K562 (cell line): ENCODE measurements at regions not wholly inside any gene's neighbourhood (a gene's known extent, or its start where the extent isn't known, plus 50 kb on each side); places are given as distances from the start of the nearest gene placed in this dataset.

Experiments used
- ATAC-seq: fragments of 200-7000 bp; cut with Tn5 transposase; 3 replicates; pipeline ENCODE4 v1.9.1; 2020; ENCODE audit warnings: moderate library complexity
- BruUV-seq: library from RNA; stranded (reverse); fragments of 400-500 nt; replicated peaks from 2 replicates; lab custom pipeline; 2021; lab: Mats Ljungman, UMichigan
- CTCF ChIA-PET: fragments of 300-600 bp; formaldehyde crosslinking; extraction: SDS; loops from one replicate; lab custom pipeline; 2021; ENCODE audit warnings: low intra/inter-chr PET ratio; lab: Yijun Ruan, JAX
- POLR2A ChIA-PET: fragments of 300-600, 350-650 bp; sonication (Branson Sonifier 250); formaldehyde crosslinking; extraction: SDS; loops from one replicate; lab custom pipeline; 2021; ENCODE audit warnings: antibody characterized with exemption, inconsistent platforms; lab: Yijun Ruan, JAX
- DNase-seq, 4 experiments: peaks; one replicate each; pipeline versions ENCODE4 v3.0.0 to v3.0.0-alpha.2; 2011 to 2018; ENCODE audit warnings: low spot score in 3 of 4, mixed read lengths in 3 of 4; ENCODE audit errors: extremely low read depth in 1 of 4
- FAIRE-seq: peaks from 2 replicates; lab custom pipeline; 2011; peaks lifted over from hg19 to GRCh38; lab: Jason Lieb, UNC
- H2AFZ ChIP-seq: 2 replicates; pipeline ENCODE4 v1.6.0; 2011; ENCODE audit warnings: low read depth, low read length, control low read depth, inconsistent platforms
- H3K27ac ChIP-seq: fragments of 200-600 bp; 3 replicates; pipeline ENCODE4 v1.8.0; 2011; ENCODE audit warnings: low read depth, mild to moderate bottlenecking, control low read depth, inconsistent platforms, low read length, moderate library complexity, mixed read lengths; ENCODE audit errors: extremely low read depth
- H3K27me3 ChIP-seq, 2 experiments: fragments of 300-600 bp in 1 of 2; 2 replicates in 1 of 2; 3 replicates in 1 of 2; pipeline versions ENCODE4 v1.6.0 to v1.8.0; 2011; ENCODE audit warnings: inconsistent platforms in 2 of 2, low read length in 2 of 2, mild to moderate bottlenecking in 1 of 2, mixed read lengths in 1 of 2, moderate library complexity in 1 of 2; ENCODE audit not compliant: control insufficient read depth in 2 of 2, insufficient read depth in 2 of 2
- H3K36me3 ChIP-seq: fragments of 300-600 bp; 3 replicates; pipeline ENCODE4 v1.8.0; 2011; ENCODE audit warnings: mild to moderate bottlenecking, low read length, inconsistent platforms; ENCODE audit not compliant: control insufficient read depth, insufficient read depth
- H3K4me1 ChIP-seq, 2 experiments: fragments of 200-600 bp in 1 of 2; replicated peaks in 1 of 2; 2 replicates in 1 of 2; 3 replicates in 1 of 2; pipeline versions ENCODE4 v1.5.1 to v1.8.0; 2011; ENCODE audit warnings: inconsistent platforms in 2 of 2, low read length in 2 of 2, mild to moderate bottlenecking in 1 of 2, mixed read lengths in 1 of 2, moderate library complexity in 1 of 2; ENCODE audit not compliant: control insufficient read depth in 2 of 2, insufficient read depth in 2 of 2
- H3K4me2 ChIP-seq: 2 replicates; pipeline ENCODE4 v1.6.1; 2011; ENCODE audit warnings: low read length, control low read depth, inconsistent platforms, mixed read lengths; ENCODE audit not compliant: insufficient read depth
- H3K4me3 ChIP-seq: fragments of 200-600 bp; sonication (generic), shearing (Covaris generic); 2 replicates; pipeline ENCODE4 v1.5.1; 2016; ENCODE audit warnings: control low read depth, inconsistent platforms
- H3K79me2 ChIP-seq: fragments of 200-600 bp; 3 replicates; pipeline ENCODE4 v1.8.0; 2011; ENCODE audit warnings: low read length, inconsistent platforms; ENCODE audit not compliant: control insufficient read depth, insufficient read depth
- H3K9ac ChIP-seq, 2 experiments: 2 replicates each; pipeline versions ENCODE4 v1.6.0 to v1.6.1; 2011; ENCODE audit warnings: low read depth in 2 of 2, low read length in 2 of 2, control low read depth in 1 of 2, inconsistent platforms in 1 of 2, mild to moderate bottlenecking in 1 of 2, mixed read lengths in 1 of 2; ENCODE audit not compliant: insufficient read depth in 1 of 2
- H3K9me1 ChIP-seq: one replicate; pipeline ENCODE4 v1.6.0; 2011; ENCODE audit warnings: inconsistent platforms, mild to moderate bottlenecking, low read length, moderate library complexity; ENCODE audit not compliant: control insufficient read depth, insufficient read depth
- H3K9me3 ChIP-seq: replicated peaks from 2 replicates; pipeline ENCODE4 v1.5.1; 2011; ENCODE audit warnings: low read depth, low read length, inconsistent platforms; ENCODE audit not compliant: control insufficient read depth, insufficient read depth
- H4K20me1 ChIP-seq: replicated peaks from 2 replicates; pipeline ENCODE4 v1.6.1; 2011; ENCODE audit warnings: low read length, inconsistent platforms, mixed read lengths; ENCODE audit not compliant: control insufficient read depth, insufficient read depth
- BACH1 ChIP-seq: fragments of 200-800 bp; sonication (Bioruptor generic); IDR thresholded peaks from 2 replicates; pipeline ENCODE4 v1.6.1; 2016; ENCODE audit warnings: missing genetic modification characterization, missing compliant biosample characterization
- EZH2 ChIP-seq: IDR thresholded peaks from 2 replicates; pipeline ENCODE4 v1.6.1; 2012; ENCODE audit warnings: low read depth, mild to moderate bottlenecking, inconsistent platforms, low read length, borderline replicate concordance
- IRF2 ChIP-seq: sonication (generic); formaldehyde crosslinking; IDR thresholded peaks from 2 replicates; pipeline ENCODE4 v1.8.1; 2022; ENCODE audit warnings: mild to moderate bottlenecking, missing genetic modification reagents
- NCOR1 ChIP-seq: fragments of 450-650 bp; IDR thresholded peaks from 2 replicates; pipeline ENCODE4 v1.6.1; 2016; ENCODE audit warnings: mild to moderate bottlenecking, moderate library complexity
- POLR2AphosphoS5 ChIP-seq: IDR thresholded peaks from 2 replicates; pipeline ENCODE4 v1.6.1; 2011; ENCODE audit warnings: mild to moderate bottlenecking, low read depth, low read length, moderate library complexity; ENCODE audit not compliant: control insufficient read depth, insufficient read depth
- RFX1 ChIP-seq: fragments of 450-650 bp; IDR thresholded peaks from 2 replicates; pipeline ENCODE4 v1.6.1; 2016; ENCODE audit warnings: mild to moderate bottlenecking, moderate library complexity
- ZNF143 ChIP-seq: sonication (generic); formaldehyde crosslinking; IDR thresholded peaks from 2 replicates; pipeline ENCODE4 v1.9.0; 2022; ENCODE audit warnings: mild to moderate bottlenecking, missing genetic modification reagents
- ZNF644 ChIP-seq: fragments of 200-800 bp; sonication (Bioruptor generic); IDR thresholded peaks from 2 replicates; pipeline ENCODE4 v1.6.1; 2016; ENCODE audit warnings: low read depth, missing genetic modification characterization, missing compliant biosample characterization
- WGBS: fragments of 100-300 bp; shearing (Covaris generic); methylation state at CpG from one replicate; pipeline ENCODE4 v1.1.6; 2016; ENCODE audit warnings: low coverage, mixed read lengths; ENCODE audit not compliant: insufficient coverage; ENCODE audit errors: missing lambda C conversion rate; 5-methylcytosine and 5-hydroxymethylcytosine counted together
- in situ Hi-C: fragments of 300-500 bp; cut with MboI; formaldehyde crosslinking; loops from 4 replicates; pipeline ENCODE4 v1.15.0; 2018; ENCODE audit warnings: inconsistent platforms, mixed read lengths
- intact Hi-C: fragments of 100-400 bp; cut with micrococcal nuclease; formaldehyde crosslinking; loops from 2 replicates; pipeline ENCODE4 v1.14.2; 2022
- TF ChIP-seq, protein P1 (sequence below): sonication (generic); formaldehyde crosslinking; IDR thresholded peaks from 2 replicates; pipeline ENCODE4 v1.8.1; 2023; ENCODE audit warnings: mild to moderate bottlenecking, missing genetic modification reagents

DNA sequence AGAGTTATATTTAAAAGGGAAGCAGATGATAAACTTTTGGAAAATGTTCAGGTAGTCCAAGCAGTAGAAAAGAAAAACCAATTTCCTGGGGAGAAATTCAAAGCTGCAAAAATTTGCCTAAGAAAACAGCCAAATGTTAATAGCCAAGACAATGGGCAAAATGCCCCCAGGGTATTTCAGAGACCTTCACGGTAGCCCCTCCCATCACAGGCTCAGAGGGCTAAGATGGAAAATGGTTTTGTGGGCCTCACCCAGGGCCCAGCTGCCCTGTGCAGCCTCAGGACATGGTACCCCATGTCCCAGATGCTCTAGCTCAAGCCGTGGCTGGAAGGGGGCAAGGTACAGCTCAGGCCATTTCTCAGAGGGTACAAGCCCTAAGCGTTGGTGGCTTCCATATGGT lies 391.0 kb downstream of the ZIC4 start:
- in situ Hi-C loops = no loop called here
- FAIRE-seq (no peak), DNase-seq (no peak)
- Histone ChIP-seq H3K9me1 (no peaks in the 10 kb centered on the region), H3K27me3 (no peaks in the 10 kb centered on the region), H3K4me2 (no peak overlapping the region), H3K27ac (no peak overlapping the region)
- TF ChIP-seq EZH2 (no peak), POLR2AphosphoS5 (no peak), ZNF644 (tag) (no peak), RFX1 (no peak), BACH1 (tag) (no peak), NCOR1 (no peak), ZNF143 (CRISPR knock-in tag) (no peak), IRF2 (no peak)
- TF ChIP-seq, protein P1, sequence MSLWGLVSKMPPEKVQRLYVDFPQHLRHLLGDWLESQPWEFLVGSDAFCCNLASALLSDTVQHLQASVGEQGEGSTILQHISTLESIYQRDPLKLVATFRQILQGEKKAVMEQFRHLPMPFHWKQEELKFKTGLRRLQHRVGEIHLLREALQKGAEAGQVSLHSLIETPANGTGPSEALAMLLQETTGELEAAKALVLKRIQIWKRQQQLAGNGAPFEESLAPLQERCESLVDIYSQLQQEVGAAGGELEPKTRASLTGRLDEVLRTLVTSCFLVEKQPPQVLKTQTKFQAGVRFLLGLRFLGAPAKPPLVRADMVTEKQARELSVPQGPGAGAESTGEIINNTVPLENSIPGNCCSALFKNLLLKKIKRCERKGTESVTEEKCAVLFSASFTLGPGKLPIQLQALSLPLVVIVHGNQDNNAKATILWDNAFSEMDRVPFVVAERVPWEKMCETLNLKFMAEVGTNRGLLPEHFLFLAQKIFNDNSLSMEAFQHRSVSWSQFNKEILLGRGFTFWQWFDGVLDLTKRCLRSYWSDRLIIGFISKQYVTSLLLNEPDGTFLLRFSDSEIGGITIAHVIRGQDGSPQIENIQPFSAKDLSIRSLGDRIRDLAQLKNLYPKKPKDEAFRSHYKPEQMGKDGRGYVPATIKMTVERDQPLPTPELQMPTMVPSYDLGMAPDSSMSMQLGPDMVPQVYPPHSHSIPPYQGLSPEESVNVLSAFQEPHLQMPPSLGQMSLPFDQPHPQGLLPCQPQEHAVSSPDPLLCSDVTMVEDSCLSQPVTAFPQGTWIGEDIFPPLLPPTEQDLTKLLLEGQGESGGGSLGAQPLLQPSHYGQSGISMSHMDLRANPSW (CRISPR knock-in tag) = no peak
- TF ChIP-seq, all 486 proteins: peak for 0
- no peaks in the 10 kb centered on the region for H3K9me3 ChIP-seq
- no peaks in the 10 kb centered on the region for H3K79me2 ChIP-seq
- BruUV-seq = no TSS peak
- 4% methylated on average over 3 of the region's 3 CpGs for WGBS
- H4K20me1 ChIP-seq = no peaks in the 10 kb centered on the region
- ChIA-PET POLR2A (no interaction called here), CTCF (no interaction called here)
- intact Hi-C loops = no loop called here
- no peak overlapping the region for H2AFZ ChIP-seq
- ATAC-seq = no peak
- H3K4me3 ChIP-seq = no peak overlapping the region
- H3K36me3 ChIP-seq = no peaks in the 10 kb centered on the region
- H3K4me1 ChIP-seq = no peaks in the 10 kb centered on the region
- H3K9ac ChIP-seq = no peak overlapping the region
